Keratinocyte (primary cell): ENCODE measurements at regions not wholly inside any gene's neighbourhood (a gene's known extent, or its start where the extent isn't known, plus 50 kb on each side); places are given as distances from the start of the nearest gene placed in this dataset.

Experiments
- CTCF ChIP-seq, 3 experiments: IDR thresholded peaks in 1 of 3; conservative IDR thresholded peaks in 1 of 3; optimal IDR thresholded peaks in 1 of 3; 2 replicates in 2 of 3; 3 replicates in 1 of 3; pipeline versions ENCODE3 to v1.5.1; 2011; ENCODE audit warnings: low read length in 3 of 3, mild to moderate bottlenecking in 3 of 3, moderate library complexity in 2 of 3, control low read depth in 1 of 3, inconsistent platforms in 1 of 3; ENCODE audit not compliant: insufficient read depth in 2 of 3; ENCODE audit errors: extremely low read depth in 1 of 3
- EZH2 ChIP-seq: IDR thresholded peaks from one replicate; pipeline ENCODE4 v1.6.1; 2012; ENCODE audit warnings: inconsistent platforms, mild to moderate bottlenecking, low read length, moderate library complexity

- TF ChIP-seq CTCF (optimal IDR thresholded peaks at IDR 0.05 in 1 of 3, IDR thresholded peaks at IDR 0.05 in 1 of 3, conservative IDR thresholded peaks at IDR 0.05 in 1 of 3; ENCODE audit: extremely low read depth in 1 of 3, insufficient read depth in 2 of 3, low read length in 3 of 3) (no peak), EZH2 (no peak)
Measured at GRCh38 chr22:49274754-49275380, 552.8 kb downstream of the BRD1 start.
